Right lobe of liver (tissue), 6 donors: ENCODE measurements at regions not wholly inside any gene's neighbourhood (a gene's known extent, or its start where the extent isn't known, plus 50 kb on each side); places are given as distances from the start of the nearest gene placed in this dataset.

ENCODE experiments used
- ATAC-seq, 4 donors: fragments of 200-7000 bp; cut with Tn5 transposase; one replicate each; pipeline ENCODE4 v1.9.1; 2020; ENCODE audit warnings: mild to moderate bottlenecking in 4 of 4, moderate library complexity in 4 of 4
- DNase-seq, 3 donors: peaks; one replicate each; pipeline ENCODE4 v3.0.0-alpha.2; 2020
- H3K27ac ChIP-seq, 3 donors: fragments of 200-600 bp; one replicate each; pipeline ENCODE4 v1.8.0; 2022
- H3K27me3 ChIP-seq, 2 donors: fragments of 200-600 bp; one replicate each; pipeline ENCODE4 v1.8.0; 2022
- H3K36me3 ChIP-seq, 4 donors: fragments of 200-600 bp; sonication (generic) in 1 of 4; one replicate each; pipeline versions ENCODE4 v1.5.1 to v1.8.0; 2017 to 2022; ENCODE audit warnings: control low read depth in 1 of 4
- H3K4me1 ChIP-seq, 4 donors: fragments of 200-600 bp; sonication (generic) in 1 of 4; one replicate each; pipeline versions ENCODE4 v1.5.1 to v1.8.0; 2017 to 2022; ENCODE audit warnings: control low read depth in 1 of 4
- H3K4me3 ChIP-seq, 3 donors: fragments of 200-600 bp; one replicate each; pipeline ENCODE4 v1.8.0; 2022
- H3K9me3 ChIP-seq, 4 donors: fragments of 200-600 bp; sonication (generic) in 1 of 4; one replicate each; pipeline versions ENCODE4 v1.5.1 to v1.8.0; 2017 to 2022; ENCODE audit warnings: control low read depth in 1 of 4
- CTCF ChIP-seq, 4 donors: fragments of 200-600 bp in 3 of 4; fragments of 450-650 bp in 1 of 4; IDR thresholded peaks; one replicate each; pipeline versions ENCODE4 v1.5.1 to v1.8.0; 2016 to 2022; ENCODE audit warnings: antibody characterized with exemption in 4 of 4, mild to moderate bottlenecking in 2 of 4
- POLR2A ChIP-seq: fragments of 450-650 bp; IDR thresholded peaks from one replicate; pipeline ENCODE4 v1.6.1; 2017; ENCODE audit warnings: antibody characterized with exemption, mild to moderate bottlenecking
- whole genome bisulfite sequencing: methylation state at CpG from one replicate; pipeline ENCODE4 v1.1.6; 2018; ENCODE audit warnings: low coverage, low lambda C conversion rate; ENCODE audit not compliant: insufficient coverage; ENCODE audit errors: missing lambda C conversion rate; 5-methylcytosine and 5-hydroxymethylcytosine counted together
- intact Hi-C, 2 donors: fragments of 100-400 bp; cut with DNase I; formaldehyde crosslinking; loops; one replicate each; pipeline versions ENCODE4 v1.11.2 to v1.14.1; 2022
- donor health status: DM: no; HTN: yes; CAD: no.
- donor health status: DM: no; HTN: no; CAD: no.
- donor health status: DM: no; HTN: no; CAD: no.
- donor health status: DM: no; HTN: yes; CAD: no.
- donor health status: DM: no; HTN: yes; CAD: no.

GRCh38 chr11:130546438-130546837 is 98.0 kb downstream of the ADAMTS15 start:
- ATAC-seq (no peak), DNase-seq (no peak)
- Histone ChIP-seq H3K9me3 (no peaks in the 10 kb centered on the region), H3K27me3 (no peaks in the 10 kb centered on the region), H3K4me1 (no peaks in the 10 kb centered on the region), H3K36me3 (no peaks in the 10 kb centered on the region), H3K27ac (no peak overlapping the region), H3K4me3 (no peak overlapping the region)
- TF ChIP-seq CTCF (IDR thresholded peaks at IDR 0.05) (no peak), POLR2A (no peak)
- intact Hi-C loops = no loop called here
- no CpG with 5 or more reads among the region's 7 CpGs for WGBS

- 74% methylated on average over 7 of the region's 33 CpGs for WGBS
- no peak for TF ChIP-seq POLR2A
- no peak for TF ChIP-seq CTCF (IDR thresholded peaks at IDR 0.05)
- DNase-seq = no peak
- intact Hi-C loops = no loop called here
- no peak overlapping the region for H3K4me3 ChIP-seq
- no peak overlapping the region for H3K27ac ChIP-seq
- no peaks in the 10 kb centered on the region for H3K27me3 ChIP-seq
- H3K9me3 ChIP-seq = no peaks in the 10 kb centered on the region
- no peaks in the 10 kb centered on the region for H3K36me3 ChIP-seq
- H3K4me1 ChIP-seq = no peaks in the 10 kb centered on the region
- ATAC-seq = no peak
Observed at GRCh38 chr11:130546901-130547694, 98.7 kb downstream of the ADAMTS15 start.

GRCh38 chr11:130547761-130548490 is 99.5 kb downstream of the ADAMTS15 start:
- 48% methylated on average over 4 of the region's 7 CpGs for WGBS
- Histone ChIP-seq H3K27ac (no peak overlapping the region), H3K4me3 (no peak overlapping the region), H3K27me3 (no peaks in the 10 kb centered on the region), H3K9me3 (no peaks in the 10 kb centered on the region), H3K36me3 (no peaks in the 10 kb centered on the region), H3K4me1 (no peaks in the 10 kb centered on the region)
- DNase-seq = no peak
- no peak for ATAC-seq
- TF ChIP-seq CTCF (IDR thresholded peaks at IDR 0.05) (no peak), POLR2A (no peak)
- intact Hi-C loops = no loop called here

GRCh38 chr11:130548491-130548833 is 100.0 kb downstream of the ADAMTS15 start:
- no peak for DNase-seq
- Histone ChIP-seq H3K4me3 (no peak overlapping the region), H3K36me3 (no peaks in the 10 kb centered on the region), H3K9me3 (no peaks in the 10 kb centered on the region), H3K27ac (no peak overlapping the region), H3K27me3 (no peaks in the 10 kb centered on the region), H3K4me1 (no peaks in the 10 kb centered on the region)
- no peak for ATAC-seq
- WGBS = no CpG with 5 or more reads among the region's 1 CpG
- intact Hi-C loops = no loop called here
- no peak for TF ChIP-seq POLR2A
- TF ChIP-seq CTCF (IDR thresholded peaks at IDR 0.05) = no peak
